DND-41 (cell line): ENCODE measurements at regions not wholly inside any gene's neighbourhood (a gene's known extent, or its start where the extent isn't known, plus 50 kb on each side); places are given as distances from the start of the nearest gene placed in this dataset.

Experiments used
- ATAC-seq: fragments of 200-7000 bp; cut with Tn5 transposase; 3 replicates; pipeline ENCODE4 v1.9.1; 2021; ENCODE audit warnings: low read depth; ENCODE audit not compliant: insufficient read depth
- DNase-seq: peaks from one replicate; pipeline ENCODE4 v3.0.0-alpha.2; 2020
- H2AFZ ChIP-seq: 2 replicates; pipeline ENCODE4 v1.6.0; 2012; ENCODE audit warnings: low read depth, low read length
- H3K27ac ChIP-seq: 2 replicates; pipeline ENCODE4 v1.5.1; 2012; ENCODE audit warnings: low read length, inconsistent platforms
- H3K27me3 ChIP-seq: fragments of 200-600 bp; sonication (generic); 2 replicates; pipeline ENCODE4 v1.6.0; 2012; ENCODE audit warnings: low read length, mild to moderate bottlenecking, inconsistent platforms; ENCODE audit not compliant: insufficient read depth, poor library complexity
- H3K36me3 ChIP-seq: 2 replicates; pipeline ENCODE4 v1.5.1; 2012; ENCODE audit warnings: low read length, inconsistent platforms; ENCODE audit not compliant: insufficient read depth
- H3K4me1 ChIP-seq: 2 replicates; pipeline ENCODE4 v1.5.1; 2012; ENCODE audit warnings: mild to moderate bottlenecking, low read length; ENCODE audit not compliant: insufficient read depth
- H3K4me2 ChIP-seq: 2 replicates; pipeline ENCODE4 v1.6.0; 2012; ENCODE audit warnings: mild to moderate bottlenecking, moderate library complexity, low read length, inconsistent platforms; ENCODE audit not compliant: insufficient read depth
- H3K4me3 ChIP-seq, 2 experiments: fragments of 200-600 bp in 1 of 2; shearing (Covaris generic) in 1 of 2; 2 replicates each; pipeline ENCODE4 v1.5.1; 2012 to 2016; ENCODE audit warnings: inconsistent platforms in 2 of 2, low read length in 2 of 2, mild to moderate bottlenecking in 2 of 2, low read depth in 1 of 2, moderate library complexity in 1 of 2
- H3K79me2 ChIP-seq: 2 replicates; pipeline ENCODE4 v1.6.0; 2012; ENCODE audit warnings: low read length, inconsistent platforms; ENCODE audit not compliant: insufficient read depth
- H3K9ac ChIP-seq: 2 replicates; pipeline ENCODE4 v1.6.0; 2012; ENCODE audit warnings: low read depth, mild to moderate bottlenecking, inconsistent platforms, low read length, moderate library complexity
- H3K9me3 ChIP-seq: 2 replicates; pipeline ENCODE4 v1.5.1; 2012; ENCODE audit warnings: low read length, moderate library complexity, mild to moderate bottlenecking, inconsistent platforms; ENCODE audit not compliant: insufficient read depth, severe bottlenecking
- H4K20me1 ChIP-seq: 2 replicates; pipeline ENCODE4 v1.6.0; 2012; ENCODE audit warnings: low read length; ENCODE audit not compliant: insufficient read depth
- EZH2 ChIP-seq: IDR thresholded peaks from 3 replicates; pipeline ENCODE4 v1.6.1; 2012; ENCODE audit warnings: borderline replicate concordance, low read depth, mild to moderate bottlenecking, moderate library complexity, low read length, inconsistent platforms; ENCODE audit not compliant: severe bottlenecking
- TF ChIP-seq, protein P1 (sequence below): IDR thresholded peaks from 2 replicates; pipeline ENCODE4 v1.5.1; 2012; ENCODE audit warnings: borderline replicate concordance, low read length, moderate library complexity, mild to moderate bottlenecking; ENCODE audit not compliant: poor library complexity, severe bottlenecking; ENCODE audit errors: extremely low read depth

DNA sequence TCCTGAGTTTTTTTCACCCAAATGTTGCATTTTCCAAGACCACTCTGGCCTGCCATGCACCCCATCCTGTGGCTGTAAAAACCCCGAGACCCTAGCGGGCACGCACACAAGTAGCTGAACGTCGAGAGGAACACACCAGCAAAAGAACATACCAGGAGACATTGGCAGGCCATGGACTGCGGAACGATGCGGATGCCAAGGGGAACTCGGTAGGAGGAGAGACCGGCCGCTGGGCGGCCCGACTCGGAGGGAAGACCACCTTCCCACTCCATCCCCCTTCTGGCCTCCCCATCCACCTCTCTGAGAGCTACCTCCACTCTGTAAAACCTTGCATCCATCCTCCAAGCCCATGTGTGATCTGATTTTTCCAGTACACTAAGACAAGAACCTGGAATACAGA is 105.5 kb upstream of the CELF4 start:
- TF ChIP-seq, protein P1, sequence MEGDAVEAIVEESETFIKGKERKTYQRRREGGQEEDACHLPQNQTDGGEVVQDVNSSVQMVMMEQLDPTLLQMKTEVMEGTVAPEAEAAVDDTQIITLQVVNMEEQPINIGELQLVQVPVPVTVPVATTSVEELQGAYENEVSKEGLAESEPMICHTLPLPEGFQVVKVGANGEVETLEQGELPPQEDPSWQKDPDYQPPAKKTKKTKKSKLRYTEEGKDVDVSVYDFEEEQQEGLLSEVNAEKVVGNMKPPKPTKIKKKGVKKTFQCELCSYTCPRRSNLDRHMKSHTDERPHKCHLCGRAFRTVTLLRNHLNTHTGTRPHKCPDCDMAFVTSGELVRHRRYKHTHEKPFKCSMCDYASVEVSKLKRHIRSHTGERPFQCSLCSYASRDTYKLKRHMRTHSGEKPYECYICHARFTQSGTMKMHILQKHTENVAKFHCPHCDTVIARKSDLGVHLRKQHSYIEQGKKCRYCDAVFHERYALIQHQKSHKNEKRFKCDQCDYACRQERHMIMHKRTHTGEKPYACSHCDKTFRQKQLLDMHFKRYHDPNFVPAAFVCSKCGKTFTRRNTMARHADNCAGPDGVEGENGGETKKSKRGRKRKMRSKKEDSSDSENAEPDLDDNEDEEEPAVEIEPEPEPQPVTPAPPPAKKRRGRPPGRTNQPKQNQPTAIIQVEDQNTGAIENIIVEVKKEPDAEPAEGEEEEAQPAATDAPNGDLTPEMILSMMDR = no peak
- TF ChIP-seq EZH2 = no peak
- Histone ChIP-seq H3K27me3 (no peaks in the 10 kb centered on the region), H3K4me2 (no peak overlapping the region), H3K9ac (no peak overlapping the region), H2AFZ (no peak overlapping the region), H3K27ac (no peak overlapping the region), H3K79me2 (no peaks in the 10 kb centered on the region), H3K4me3 (no peak overlapping the region), H3K36me3 (no peaks in the 10 kb centered on the region), H3K4me1 (no peaks in the 10 kb centered on the region), H4K20me1 (no peaks in the 10 kb centered on the region), H3K9me3 (no peaks in the 10 kb centered on the region)
- DNase-seq (no peak), ATAC-seq (no peak)

DNA sequence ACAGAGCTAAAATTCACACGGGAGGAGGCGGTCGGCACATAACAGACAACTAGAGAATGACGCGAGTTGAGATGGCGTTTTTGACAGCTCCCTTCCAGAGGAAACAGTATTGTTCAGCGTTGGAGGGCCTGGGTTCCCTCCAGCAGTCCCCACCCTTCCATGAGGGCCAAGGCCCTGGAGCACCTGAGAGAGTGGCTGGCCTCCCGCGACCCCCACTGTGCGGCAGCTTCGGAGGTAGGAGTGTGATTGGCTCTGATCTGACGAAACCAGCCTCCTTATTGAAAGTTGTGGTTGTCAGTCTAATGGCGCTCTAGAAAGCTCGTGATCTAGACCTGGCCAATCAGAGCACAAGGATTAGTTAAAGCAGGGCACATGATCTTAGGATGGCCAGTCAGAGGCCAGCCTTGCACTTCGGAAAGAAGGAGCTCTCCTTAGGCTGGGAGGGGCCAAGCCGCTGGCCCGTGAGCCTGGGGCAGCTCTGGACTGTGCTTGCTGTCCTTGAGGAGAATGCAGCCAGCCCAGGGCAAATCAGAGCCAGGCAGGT is 104.5 kb upstream of the CELF4 start:
- no peaks in the 10 kb centered on the region for H3K27me3 ChIP-seq
- no peaks in the 10 kb centered on the region for H3K9me3 ChIP-seq
- ATAC-seq = no peak
- no peak overlapping the region for H2AFZ ChIP-seq
- no peak overlapping the region for H3K27ac ChIP-seq
- H3K4me2 ChIP-seq = no peak overlapping the region
- TF ChIP-seq EZH2 = no peak
- TF ChIP-seq, protein P1 = no peak
- H3K4me1 ChIP-seq = no peaks in the 10 kb centered on the region
- DNase-seq = no peak
- no peak overlapping the region for H3K9ac ChIP-seq
- no peak overlapping the region for H3K4me3 ChIP-seq
- H3K36me3 ChIP-seq = no peaks in the 10 kb centered on the region
- no peaks in the 10 kb centered on the region for H4K20me1 ChIP-seq
- no peaks in the 10 kb centered on the region for H3K79me2 ChIP-seq

DNA sequence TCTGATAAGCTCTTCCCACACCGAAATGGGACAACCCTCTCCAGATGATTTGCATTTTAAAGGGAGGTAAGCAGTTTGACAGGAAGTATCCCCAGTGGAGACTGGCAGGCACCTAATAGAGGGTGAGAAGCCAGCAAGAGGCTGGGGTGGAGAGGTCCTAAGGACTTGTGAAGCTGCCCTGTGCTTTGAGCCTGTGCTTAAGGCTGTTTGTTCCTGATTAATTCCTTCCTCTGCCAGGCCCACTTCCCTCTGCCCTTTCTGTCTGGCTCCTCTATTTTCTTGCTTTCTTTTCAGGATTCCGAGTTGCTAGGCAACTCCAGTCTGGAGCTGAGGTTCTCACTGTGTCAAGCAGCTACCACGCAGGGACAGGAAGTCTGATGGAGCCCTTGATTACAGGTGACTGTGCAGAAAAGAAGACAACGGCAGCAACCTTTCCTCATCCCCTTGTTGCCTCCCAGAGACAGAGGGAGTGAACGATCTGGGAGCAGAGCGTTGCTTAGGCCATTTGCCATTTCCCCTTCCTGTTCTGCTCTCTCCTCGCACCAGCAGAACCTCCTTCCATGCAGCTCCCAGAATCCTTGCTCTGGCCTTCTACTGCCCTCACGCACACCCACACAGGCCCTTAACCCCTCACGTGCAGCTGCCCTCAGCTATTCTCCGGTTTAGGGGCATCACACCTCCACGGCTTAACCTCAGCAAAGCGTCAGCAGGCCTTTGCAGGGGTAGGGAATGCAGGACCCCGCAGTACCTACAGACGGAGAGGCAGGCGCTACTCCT is 103.6 kb upstream of the CELF4 start:
- Histone ChIP-seq H3K4me2 (no peak overlapping the region), H3K4me1 (no peaks in the 10 kb centered on the region), H4K20me1 (no peaks in the 10 kb centered on the region), H3K9ac (no peak overlapping the region), H3K36me3 (no peaks in the 10 kb centered on the region), H3K79me2 (no peaks in the 10 kb centered on the region), H3K4me3 (no peak overlapping the region), H3K27ac (no peak overlapping the region), H2AFZ (no peak overlapping the region), H3K27me3 (no peaks in the 10 kb centered on the region), H3K9me3 (no peaks in the 10 kb centered on the region)
- DNase-seq (no peak), ATAC-seq (no peak)
- no peak for TF ChIP-seq EZH2
- TF ChIP-seq, protein P1 = no peak
